OCI-LY7 (cell line): ENCODE measurements at regions not wholly inside any gene's neighbourhood (a gene's known extent, or its start where the extent isn't known, plus 50 kb on each side); places are given as distances from the start of the nearest gene placed in this dataset.

Experiments used
- BruUV-seq: library from RNA; stranded (reverse); fragments of 400-500 nt; replicated peaks from 2 replicates; lab custom pipeline; 2021; lab: Mats Ljungman, UMichigan
- CTCF ChIA-PET: fragments of 300-600 bp; sonication (Branson Sonifier 250); formaldehyde crosslinking; loops from one replicate; lab custom pipeline; 2022; ENCODE audit warnings: antibody characterized with exemption; ENCODE audit not compliant: unreplicated experiment; lab: Charles Lee
- POLR2A ChIA-PET: fragments of 300-600 bp; sonication (Branson Sonifier 250); formaldehyde crosslinking; loops from one replicate; lab custom pipeline; 2022; ENCODE audit warnings: antibody characterized with exemption; lab: Charles Lee
- DNase-seq: peaks from one replicate; pipeline ENCODE4 v3.0.0-alpha.2; 2015; ENCODE audit warnings: low spot score
- H2AFZ ChIP-seq: fragments of 200-600 bp; sonication (generic), shearing (Covaris generic); 2 replicates; pipeline ENCODE4 v1.6.1; 2014; ENCODE audit warnings: mild to moderate bottlenecking, antibody characterized with exemption, low read length, moderate library complexity
- H3K27ac ChIP-seq: fragments of 200-600 bp; sonication (generic); 2 replicates; pipeline ENCODE4 v1.5.1; 2014; ENCODE audit warnings: mixed run types, low read depth, mild to moderate bottlenecking, moderate library complexity, low read length, inconsistent platforms; ENCODE audit not compliant: poor library complexity, severe bottlenecking
- H3K36me3 ChIP-seq: fragments of 200-600 bp; sonication (generic); 2 replicates; pipeline ENCODE4 v1.6.1; 2014; ENCODE audit warnings: mild to moderate bottlenecking, antibody characterized with exemption, low read length, moderate library complexity, mixed read lengths; ENCODE audit not compliant: insufficient read depth
- H3K4me1 ChIP-seq: fragments of 200-600 bp; sonication (generic); 2 replicates; pipeline ENCODE4 v1.5.1; 2014; ENCODE audit warnings: mild to moderate bottlenecking, low read length; ENCODE audit not compliant: insufficient read depth, poor library complexity, severe bottlenecking
- H3K4me2 ChIP-seq: fragments of 200-600 bp; sonication (generic); 2 replicates; pipeline ENCODE4 v1.6.1; 2014; ENCODE audit warnings: mild to moderate bottlenecking, low read length
- H3K4me3 ChIP-seq: fragments of 200-600 bp; sonication (generic); 2 replicates; pipeline ENCODE4 v1.5.1; 2014; ENCODE audit warnings: mild to moderate bottlenecking, low read depth, low read length; ENCODE audit not compliant: poor library complexity, severe bottlenecking
- H3K79me2 ChIP-seq: fragments of 200-600 bp; sonication (generic); 2 replicates; pipeline ENCODE4 v1.6.1; 2016; ENCODE audit warnings: low read depth, mild to moderate bottlenecking, low read length, moderate library complexity, mixed read lengths; ENCODE audit not compliant: insufficient read depth
- H3K9me2 ChIP-seq: fragments of 200-600 bp; sonication (generic); 2 replicates; pipeline ENCODE4 v1.6.1; 2016; ENCODE audit warnings: mild to moderate bottlenecking, low read length, mixed read lengths; ENCODE audit not compliant: insufficient read depth
- H3K9me3 ChIP-seq: fragments of 200-600 bp; sonication (generic); 2 replicates; pipeline ENCODE4 v1.6.1; 2014; ENCODE audit warnings: mild to moderate bottlenecking, mixed run types, low read length, mixed read lengths
- H4K20me1 ChIP-seq: fragments of 200-600 bp; sonication (generic); 2 replicates; pipeline ENCODE4 v1.6.1; 2014; ENCODE audit warnings: mild to moderate bottlenecking, antibody characterized with exemption, low read length, moderate library complexity, mixed read lengths; ENCODE audit not compliant: insufficient read depth
- CTCF ChIP-seq: fragments of 200-600 bp; sonication (generic); conservative IDR thresholded peaks from 2 replicates; pipeline ENCODE4 v1.5.1; 2014; ENCODE audit warnings: mild to moderate bottlenecking, antibody characterized with exemption, low read length, moderate library complexity, mixed read lengths
- EZH2phosphoT487 ChIP-seq: fragments of 200-600 bp; sonication (generic); IDR thresholded peaks from 2 replicates; pipeline ENCODE4 v1.6.1; 2018; ENCODE audit warnings: low read depth, borderline replicate concordance, mild to moderate bottlenecking, mixed run types, antibody characterized with exemption, low read length, moderate library complexity, mixed read lengths
- intact Hi-C: fragments of 100-400 bp; cut with micrococcal nuclease; formaldehyde crosslinking; loops from one replicate; pipeline ENCODE4 v1.10.0; 2022; ENCODE audit not compliant: unreplicated experiment

GRCh38 chr6:24043848-24044247, 82.2 kb upstream of the NRSN1 start:
- no peak for TF ChIP-seq CTCF
- TF ChIP-seq EZH2phosphoT487 = no peak
- CTCF ChIA-PET = no interaction called here
- Histone ChIP-seq H3K9me2 (no peaks in the 10 kb centered on the region), H3K27ac (no peak overlapping the region), H3K4me1 (no peaks in the 10 kb centered on the region), H3K9me3 (no peaks in the 10 kb centered on the region), H2AFZ (no peak overlapping the region), H3K4me2 (no peak overlapping the region), H3K79me2 (no peaks in the 10 kb centered on the region), H3K4me3 (no peak overlapping the region), H4K20me1 (no peaks in the 10 kb centered on the region), H3K36me3 (no peaks in the 10 kb centered on the region)
- no TSS peak for BruUV-seq
- POLR2A ChIA-PET = no interaction called here
- DNase-seq = no peak
- intact Hi-C loops = no loop called here

DNA sequence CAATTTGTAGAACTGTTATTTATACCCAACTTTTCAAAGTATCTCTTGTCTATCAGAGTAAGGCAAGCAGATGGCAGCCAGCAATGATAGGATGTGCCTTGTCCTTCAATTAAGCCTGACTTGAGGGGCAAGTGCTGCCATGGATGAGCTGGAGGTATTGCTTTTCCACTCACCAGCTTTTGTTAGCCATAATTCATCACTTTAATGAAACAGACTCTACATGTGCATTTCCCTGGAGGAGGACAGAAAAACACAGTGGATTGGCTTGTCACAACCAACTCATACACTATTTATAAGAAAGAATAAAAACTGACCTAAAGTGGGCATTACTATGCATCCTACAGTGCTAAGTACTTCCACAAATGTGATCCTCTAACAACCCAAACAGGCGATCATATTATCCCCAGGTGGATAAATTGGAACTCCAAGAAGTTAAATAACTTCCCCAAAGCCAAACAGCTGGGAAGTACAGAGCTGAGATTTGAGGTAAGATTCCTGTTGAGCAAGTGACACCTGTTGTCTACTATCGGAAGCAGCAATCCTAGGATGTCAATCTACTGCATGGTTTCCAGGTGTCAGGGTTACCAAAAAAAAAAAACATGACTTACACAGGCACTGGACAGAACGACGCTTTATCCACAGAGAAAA, 73.9 kb upstream of the NRSN1 start:
- TF ChIP-seq EZH2phosphoT487 (no peak), CTCF (no peak)
- Histone ChIP-seq H3K4me3 (no peak overlapping the region), H3K4me1 (no peaks in the 10 kb centered on the region), H2AFZ (no peak overlapping the region), H3K9me3 (no peaks in the 10 kb centered on the region), H3K27ac (no peak overlapping the region), H3K9me2 (no peaks in the 10 kb centered on the region), H3K79me2 (no peaks in the 10 kb centered on the region), H3K36me3 (no peaks in the 10 kb centered on the region), H3K4me2 (no peak overlapping the region), H4K20me1 (no peaks in the 10 kb centered on the region)
- intact Hi-C loops = no loop called here
- no TSS peak for BruUV-seq
- POLR2A ChIA-PET = interaction anchor here (1.1 kb wide), 1 partner anchor 12 kb away, joined by 3 read pairs; no protein-coding TSS in a partner anchor
- no peak for DNase-seq
- CTCF ChIA-PET = no interaction called here

- Histone ChIP-seq H3K4me3 (no peak overlapping the region), H3K36me3 (no peaks in the 10 kb centered on the region), H3K9me3 (no peaks in the 10 kb centered on the region), H3K79me2 (no peaks in the 10 kb centered on the region), H3K27ac (no peak overlapping the region), H4K20me1 (no peaks in the 10 kb centered on the region), H3K4me1 (no peaks in the 10 kb centered on the region), H3K4me2 (no peak overlapping the region), H3K9me2 (no peaks in the 10 kb centered on the region), H2AFZ (no peak overlapping the region)
- DNase-seq = no peak
- TF ChIP-seq EZH2phosphoT487 = no peak
- no peak for TF ChIP-seq CTCF
- CTCF ChIA-PET = no interaction called here
- POLR2A ChIA-PET = interaction anchor here (1.1 kb wide), 1 partner anchor 45 kb away, joined by 3 read pairs; no protein-coding TSS in a partner anchor
- no TSS peak for BruUV-seq
- intact Hi-C loops = no loop called here
Measured at GRCh38 chr6:24052590-24052961, 73.4 kb upstream of the NRSN1 start.
